ENCODE measurements at regions not wholly inside any gene's neighbourhood (a gene's known extent, or its start where the extent isn't known, plus 50 kb on each side); places are given as distances from the start of the nearest gene placed in this dataset.

DNA sequence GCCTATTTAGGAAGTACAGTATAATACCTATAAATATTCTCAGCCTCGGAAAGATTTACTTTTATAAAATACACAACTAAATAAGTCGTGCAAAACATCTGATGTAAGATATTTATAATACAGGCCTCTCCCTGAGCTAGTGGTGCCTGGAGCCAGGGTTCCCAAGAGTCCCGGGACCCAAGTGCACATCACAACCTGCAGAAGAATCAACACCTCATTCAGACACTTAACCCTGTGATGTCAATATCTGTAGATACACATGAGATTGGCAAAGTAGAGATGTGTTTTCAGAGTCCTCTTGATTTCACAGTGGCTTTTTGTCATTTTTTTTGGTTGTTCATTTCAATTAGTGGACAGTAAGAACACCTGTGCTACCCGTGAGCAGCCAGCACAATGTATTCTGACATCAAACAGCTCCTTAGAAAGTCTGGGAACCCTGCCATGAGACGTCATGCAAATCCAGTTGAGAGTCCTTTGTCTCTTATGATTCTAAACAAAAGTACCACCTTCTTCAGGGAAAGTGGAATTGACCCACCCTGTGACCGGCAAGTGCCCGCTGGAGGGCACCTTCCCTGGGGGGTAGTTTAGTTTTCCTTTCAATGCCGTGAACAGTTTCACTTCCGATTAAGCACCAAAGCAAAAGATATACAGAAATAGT lies 101.6 kb downstream of the DACT2 start:
- no peak for DNase-seq (ENCODE audit: extremely low read depth, low read depth)

DNA sequence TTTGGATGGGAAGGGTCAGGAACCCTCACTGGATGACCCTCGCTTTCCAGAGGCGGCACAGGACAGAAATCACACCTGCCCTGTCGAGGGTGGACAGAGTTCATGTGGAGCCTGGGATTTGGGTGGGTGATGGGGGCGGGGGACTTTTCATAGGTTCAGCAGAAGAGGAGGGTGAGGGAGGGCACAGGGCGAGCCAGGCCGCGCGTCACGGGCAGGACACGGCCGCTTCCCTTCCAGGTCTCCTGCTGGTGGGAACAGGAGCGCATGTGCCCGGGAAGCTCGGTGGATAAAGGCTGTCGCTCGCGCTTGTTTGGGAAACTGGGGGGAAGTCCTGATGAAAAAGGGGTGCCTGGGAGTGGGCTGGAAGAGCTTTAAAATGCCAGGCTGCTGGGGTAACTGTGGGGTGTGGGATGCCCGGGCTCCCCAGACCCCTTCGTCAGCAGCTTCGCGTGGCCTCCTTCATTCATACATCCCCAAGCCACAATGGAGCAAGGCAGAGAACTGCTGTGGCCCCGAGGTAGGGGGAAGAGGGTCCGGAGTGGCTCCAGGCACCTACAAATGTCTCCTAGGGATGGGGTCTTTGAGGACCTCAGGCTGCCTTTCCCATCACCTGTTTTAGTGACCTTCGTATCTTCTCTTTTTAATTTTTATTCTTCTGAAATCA lies 102.2 kb downstream of the DACT2 start:
- TF ChIP-seq, protein P1, sequence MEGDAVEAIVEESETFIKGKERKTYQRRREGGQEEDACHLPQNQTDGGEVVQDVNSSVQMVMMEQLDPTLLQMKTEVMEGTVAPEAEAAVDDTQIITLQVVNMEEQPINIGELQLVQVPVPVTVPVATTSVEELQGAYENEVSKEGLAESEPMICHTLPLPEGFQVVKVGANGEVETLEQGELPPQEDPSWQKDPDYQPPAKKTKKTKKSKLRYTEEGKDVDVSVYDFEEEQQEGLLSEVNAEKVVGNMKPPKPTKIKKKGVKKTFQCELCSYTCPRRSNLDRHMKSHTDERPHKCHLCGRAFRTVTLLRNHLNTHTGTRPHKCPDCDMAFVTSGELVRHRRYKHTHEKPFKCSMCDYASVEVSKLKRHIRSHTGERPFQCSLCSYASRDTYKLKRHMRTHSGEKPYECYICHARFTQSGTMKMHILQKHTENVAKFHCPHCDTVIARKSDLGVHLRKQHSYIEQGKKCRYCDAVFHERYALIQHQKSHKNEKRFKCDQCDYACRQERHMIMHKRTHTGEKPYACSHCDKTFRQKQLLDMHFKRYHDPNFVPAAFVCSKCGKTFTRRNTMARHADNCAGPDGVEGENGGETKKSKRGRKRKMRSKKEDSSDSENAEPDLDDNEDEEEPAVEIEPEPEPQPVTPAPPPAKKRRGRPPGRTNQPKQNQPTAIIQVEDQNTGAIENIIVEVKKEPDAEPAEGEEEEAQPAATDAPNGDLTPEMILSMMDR (IDR thresholded peaks at IDR 0.05; ENCODE audit: low read depth, low read length, missing control alignments) = no peak
- no peak for DNase-seq (ENCODE audit: extremely low read depth, low read depth)
- no peak overlapping the region for H3K4me3 ChIP-seq (replicated peaks; ENCODE audit: low read depth, low read length)

More for the DNA sequence above, 101.6 kb downstream of the DACT2 start:
- TF ChIP-seq, protein P1 (IDR thresholded peaks at IDR 0.05; ENCODE audit: low read depth, low read length, missing control alignments) = no peak
- no peak overlapping the region for H3K4me3 ChIP-seq (replicated peaks; ENCODE audit: low read depth, low read length)

DNA sequence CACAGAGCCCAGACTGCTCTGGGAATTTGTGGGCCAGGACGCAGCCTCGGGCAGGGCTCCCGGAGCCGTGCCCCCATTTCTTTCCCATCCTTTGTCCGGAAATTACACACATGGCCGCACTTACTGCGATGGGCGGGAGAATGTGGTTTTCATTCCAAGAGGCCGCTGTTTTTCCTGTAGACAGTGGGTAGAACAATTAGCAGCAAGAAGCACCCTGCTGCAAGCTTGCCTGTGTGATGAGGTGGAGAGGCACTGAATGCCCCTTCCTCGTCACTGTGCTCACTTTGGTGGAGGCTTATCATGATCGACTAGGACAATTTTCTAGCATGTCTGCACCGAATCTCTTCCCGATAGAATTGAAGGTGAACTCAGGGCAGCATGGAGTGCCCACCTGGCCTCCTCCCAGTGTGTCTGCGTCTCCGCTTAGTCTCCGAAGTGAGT lies 102.8 kb downstream of the DACT2 start:
- no peak for DNase-seq (ENCODE audit: extremely low read depth, low read depth)
- no peak overlapping the region for H3K4me3 ChIP-seq (replicated peaks; ENCODE audit: low read depth, low read length)
- TF ChIP-seq, protein P1 (IDR thresholded peaks at IDR 0.05; ENCODE audit: low read depth, low read length, missing control alignments) = no peak

DNA sequence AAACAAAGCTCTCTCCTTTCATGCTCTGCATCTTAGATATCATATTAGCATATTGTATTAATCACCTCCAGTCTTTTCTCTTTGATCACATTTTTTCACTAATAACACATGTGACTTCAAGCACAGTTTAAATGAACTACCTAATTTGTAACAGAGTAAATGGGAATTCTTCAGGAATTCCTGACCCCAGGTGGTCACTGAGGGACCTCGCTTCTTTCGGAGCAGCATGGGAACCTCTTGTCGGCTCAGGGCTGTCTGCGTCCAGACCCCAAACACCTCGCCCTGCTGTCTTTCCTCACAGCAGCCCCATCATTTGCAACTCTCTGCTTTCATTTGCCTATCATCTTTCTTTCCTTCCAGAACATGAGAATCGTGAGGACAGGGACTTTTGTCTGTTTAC lies 103.5 kb downstream of the DACT2 start:
- H3K4me3 ChIP-seq (replicated peaks; ENCODE audit: low read depth, low read length) = no peak overlapping the region
- no peak for DNase-seq (ENCODE audit: extremely low read depth, low read depth)
- TF ChIP-seq, protein P1 (IDR thresholded peaks at IDR 0.05; ENCODE audit: low read depth, low read length, missing control alignments) = no peak

DNA sequence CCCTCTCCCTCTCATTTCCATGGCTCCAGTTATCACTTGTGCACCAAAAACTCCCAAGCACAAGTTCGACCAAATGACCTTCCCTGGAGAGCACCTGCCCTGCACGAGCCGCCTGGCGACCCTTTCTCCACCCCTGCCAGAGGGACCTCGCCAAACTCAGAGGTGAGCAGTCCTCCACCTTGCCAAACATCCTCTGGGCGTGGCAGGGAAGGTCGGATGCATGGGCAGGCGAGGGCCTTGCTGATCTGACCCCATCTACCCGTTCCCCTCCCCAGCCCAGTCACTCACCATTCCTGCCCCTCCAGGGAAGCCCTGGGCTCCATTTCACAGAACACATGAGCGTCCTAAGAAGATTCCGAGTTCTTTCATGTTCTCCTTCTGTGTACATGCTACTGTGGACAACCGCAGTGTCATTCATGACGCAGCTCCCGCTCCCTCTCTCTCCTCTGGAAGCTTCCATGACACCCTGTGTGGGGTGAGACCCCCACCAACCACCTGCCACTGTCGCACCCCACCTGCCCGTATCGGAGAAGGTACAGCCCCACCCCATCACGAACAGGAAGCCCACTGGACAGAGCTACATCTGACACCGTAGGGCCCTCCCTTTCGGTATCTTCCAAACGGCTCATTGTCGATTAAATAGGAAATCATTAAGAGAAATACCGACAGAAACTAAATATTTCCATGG lies 104.3 kb downstream of the DACT2 start:
- TF ChIP-seq, protein P1 (IDR thresholded peaks at IDR 0.05; ENCODE audit: low read depth, low read length, missing control alignments) = no peak
- H3K4me3 ChIP-seq (replicated peaks; ENCODE audit: low read depth, low read length) = no peak overlapping the region
- no peak for DNase-seq (ENCODE audit: extremely low read depth, low read depth)

DNA sequence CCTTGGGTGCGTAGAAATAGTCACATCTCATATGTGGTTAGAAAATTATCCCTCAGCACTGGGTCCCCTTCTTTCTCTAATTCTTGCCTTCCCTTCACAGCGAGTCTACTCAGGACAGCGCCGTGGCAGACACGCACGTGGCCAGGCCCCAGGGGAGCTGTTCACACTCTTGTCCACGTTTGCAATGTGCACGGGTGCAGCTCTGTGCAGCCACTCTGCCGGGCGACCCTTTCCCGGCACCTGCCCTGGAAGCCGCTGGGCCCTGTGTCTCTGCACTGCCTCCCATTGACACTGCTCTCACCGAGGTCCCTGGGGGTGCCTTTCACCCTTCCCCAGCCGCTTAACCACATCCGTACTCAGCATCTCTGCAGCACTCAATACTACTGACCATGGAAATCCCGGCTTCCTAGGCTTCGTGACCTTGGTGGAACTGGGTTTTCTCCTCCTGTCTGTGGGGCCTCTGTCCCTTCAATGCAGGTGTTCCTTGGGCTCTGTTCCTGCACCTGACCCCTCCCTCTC lies 104.9 kb downstream of the DACT2 start:
- DNase-seq (ENCODE audit: extremely low read depth, low read depth) = no peak
- TF ChIP-seq, protein P1 (IDR thresholded peaks at IDR 0.05; ENCODE audit: low read depth, low read length, missing control alignments) = no peak
- no peak overlapping the region for H3K4me3 ChIP-seq (replicated peaks; ENCODE audit: low read depth, low read length)
